Endodermal cell (in vitro differentiated cells): ENCODE measurements at regions not wholly inside any gene's neighbourhood (a gene's known extent, or its start where the extent isn't known, plus 50 kb on each side); places are given as distances from the start of the nearest gene placed in this dataset.

ENCODE experiments used
- DNase-seq: peaks from one replicate; pipeline ENCODE4 v3.0.0-alpha.2; 2017
- H3K27ac ChIP-seq: 2 replicates; pipeline ENCODE4 v1.5.1; 2013; ENCODE audit warnings: mild to moderate bottlenecking, low read depth, low read length, moderate library complexity
- H3K27me3 ChIP-seq: 2 replicates; pipeline ENCODE4 v1.6.1; 2013; ENCODE audit warnings: mild to moderate bottlenecking, low read length, moderate library complexity; ENCODE audit not compliant: insufficient read depth, control insufficient read depth, poor library complexity, severe bottlenecking
- H3K36me3 ChIP-seq: 2 replicates; pipeline ENCODE4 v1.7.0; 2013; ENCODE audit warnings: mild to moderate bottlenecking, low read length, moderate library complexity; ENCODE audit not compliant: control insufficient read depth, insufficient read depth
- H3K4me1 ChIP-seq: one replicate; pipeline ENCODE4 v1.7.0; 2013; ENCODE audit warnings: low read length; ENCODE audit not compliant: control insufficient read depth, insufficient read depth
- H3K4me3 ChIP-seq: 2 replicates; pipeline ENCODE4 v1.5.1; 2013; ENCODE audit warnings: mild to moderate bottlenecking, low read length, moderate library complexity
- H3K9ac ChIP-seq: 2 replicates; pipeline ENCODE4 v1.6.1; 2013; ENCODE audit warnings: mild to moderate bottlenecking, low read length, moderate library complexity; ENCODE audit not compliant: poor library complexity, severe bottlenecking; ENCODE audit errors: extremely low read depth
- H3K9me3 ChIP-seq: 2 replicates; pipeline ENCODE4 v1.6.1; 2013; ENCODE audit warnings: mild to moderate bottlenecking, low read length, moderate library complexity; ENCODE audit not compliant: control insufficient read depth
- H3K27ac Mint-ChIP-seq: 2 replicates; pipeline ENCODE4 v1.8.0; 2020; ENCODE audit warnings: mixed read lengths
- H3K27me3 Mint-ChIP-seq: 2 replicates; pipeline ENCODE4 v1.8.0; 2021; ENCODE audit warnings: mild to moderate bottlenecking, mixed read lengths; ENCODE audit not compliant: insufficient read depth
- H3K36me3 Mint-ChIP-seq: 2 replicates; pipeline ENCODE4 v1.8.0; 2020; ENCODE audit warnings: low read depth, mixed read lengths
- H3K4me1 Mint-ChIP-seq: 2 replicates; pipeline ENCODE4 v1.8.0; 2020; ENCODE audit warnings: mixed read lengths
- H3K4me3 Mint-ChIP-seq: 2 replicates; pipeline ENCODE4 v1.8.0; 2020; ENCODE audit warnings: mild to moderate bottlenecking, moderate library complexity, mixed read lengths
- H3K9me3 Mint-ChIP-seq: 2 replicates; pipeline ENCODE4 v1.8.0; 2020; ENCODE audit warnings: mild to moderate bottlenecking, mixed read lengths
- CTCF ChIP-seq: fragments of 200-600 bp; sonication (generic); conservative IDR thresholded peaks from 2 replicates; pipeline ENCODE4 v1.5.0; 2021; ENCODE audit warnings: antibody characterized with exemption, mild to moderate bottlenecking
- WGBS, 2 experiments: methylation state at CpG; one replicate each; pipeline versions ENCODE4 v1.1.5 to v1.1.7; 2013; ENCODE audit warnings: missing lambda C conversion rate in 2 of 2, mixed read lengths in 1 of 2; ENCODE audit not compliant: insufficient coverage in 1 of 2, insufficient read length in 1 of 2; 5-methylcytosine and 5-hydroxymethylcytosine counted together

- Histone ChIP-seq H3K4me1 (no peaks in the 10 kb centered on the region), H3K27me3 (no peaks in the 10 kb centered on the region), H3K9ac (no peak overlapping the region), H3K36me3 (no peaks in the 10 kb centered on the region), H3K27ac (no peak overlapping the region), H3K4me3 (no peak overlapping the region), H3K9me3 (peaks cover 6% of the 10 kb centered on the region)
- H3K9me3 Mint-ChIP-seq, result no peaks in the 10 kb centered on the region
- no peak for TF ChIP-seq CTCF
- H3K27ac Mint-ChIP-seq, result no peak overlapping the region
- WGBS, 2 experiments, result 86 to 95% methylated on average over 1 to 3 of the region's 3 CpGs
- no peaks in the 10 kb centered on the region for H3K36me3 Mint-ChIP-seq
- peaks cover 2% of the 10 kb centered on the region for H3K27me3 Mint-ChIP-seq
- no peak overlapping the region for H3K4me3 Mint-ChIP-seq
- DNase-seq, result no peak
- H3K4me1 Mint-ChIP-seq, result peaks cover 6% of the 10 kb centered on the region
Measured at GRCh38 chr2:216799873-216800431, 59.9 kb downstream of the TNP1 start.

- H3K36me3 Mint-ChIP-seq, result no peaks in the 10 kb centered on the region
- DNase-seq, result no peak
- TF ChIP-seq CTCF, result no peak
- Histone ChIP-seq H3K9ac (no peak overlapping the region), H3K27ac (no peak overlapping the region), H3K4me3 (no peak overlapping the region), H3K4me1 (no peaks in the 10 kb centered on the region), H3K9me3 (peaks cover 6% of the 10 kb centered on the region), H3K36me3 (no peaks in the 10 kb centered on the region), H3K27me3 (no peaks in the 10 kb centered on the region)
- H3K27ac Mint-ChIP-seq, result no peak overlapping the region
- peaks cover 6% of the 10 kb centered on the region for H3K4me1 Mint-ChIP-seq
- no peaks in the 10 kb centered on the region for H3K9me3 Mint-ChIP-seq
- H3K27me3 Mint-ChIP-seq, result peaks cover 4% of the 10 kb centered on the region
- no peak overlapping the region for H3K4me3 Mint-ChIP-seq
- 93 to 99% methylated on average over 10 of the region's 10 CpGs for WGBS, 2 experiments
Measured at GRCh38 chr2:216796115-216796840, 63.6 kb downstream of the TNP1 start.

DNA sequence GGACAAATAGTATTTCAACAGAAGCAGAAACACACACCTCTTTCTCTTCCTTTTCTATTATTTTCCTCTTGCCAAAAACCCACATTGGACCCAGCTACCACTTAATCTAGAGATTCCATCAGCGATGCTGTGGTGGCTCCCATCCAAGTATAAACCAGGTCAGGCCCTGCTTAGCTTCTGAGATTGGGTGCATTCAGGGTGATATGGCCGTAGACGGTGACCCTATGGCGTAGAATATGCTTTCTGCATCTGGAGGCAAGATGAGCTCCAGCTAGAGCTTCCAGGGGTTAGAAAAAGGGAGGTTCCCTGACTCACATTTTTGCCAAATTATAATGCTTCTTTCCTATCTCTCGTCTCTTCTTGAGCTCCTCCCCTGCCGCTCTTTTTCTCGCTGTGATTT lies 66.5 kb downstream of the TNP1 start:
- Mint-ChIP-seq H3K4me1 (peaks cover 6% of the 10 kb centered on the region), H3K27me3 (peaks cover 3% of the 10 kb centered on the region), H3K27ac (no peak overlapping the region), H3K36me3 (no peaks in the 10 kb centered on the region), H3K4me3 (no peak overlapping the region), H3K9me3 (no peaks in the 10 kb centered on the region)
- TF ChIP-seq CTCF, result no peak
- Histone ChIP-seq H3K9me3 (peaks cover 6% of the 10 kb centered on the region), H3K27me3 (no peaks in the 10 kb centered on the region), H3K4me1 (no peaks in the 10 kb centered on the region), H3K27ac (no peak overlapping the region), H3K9ac (no peak overlapping the region), H3K4me3 (no peak overlapping the region), H3K36me3 (no peaks in the 10 kb centered on the region)
- WGBS, 2 experiments, result 90 to 96% methylated on average over 3 to 5 of the region's 7 CpGs
- DNase-seq, result no peak
